GM21367 (cell line): ENCODE measurements at regions not wholly inside any gene's neighbourhood (a gene's known extent, or its start where the extent isn't known, plus 50 kb on each side); places are given as distances from the start of the nearest gene placed in this dataset.
"Not testable (repeated sequence)": the region's sequence is repeated elsewhere in the genome, so short reads cannot be mapped to it uniquely, and the experiment has no call there.

ENCODE experiments used
- ATAC-seq: cut with Tn5 transposase; IDR thresholded peaks from one replicate; pipeline ENCODE4 v1.9.1; 2021; ENCODE audit not compliant: unreplicated experiment

GRCh38 chr17:71496552-71496951, 624.3 kb upstream of the SOX9 start:
- no peak for ATAC-seq

GRCh38 chr17:71500761-71501555, 619.9 kb upstream of the SOX9 start:
- ATAC-seq, result no peak

- ATAC-seq, result no peak
Observed at GRCh38 chr17:71501711-71502110, 619.1 kb upstream of the SOX9 start.

GRCh38 chr17:71502443-71502842, 618.4 kb upstream of the SOX9 start:
- ATAC-seq, result no peak

- no peak for ATAC-seq
Observed at GRCh38 chr17:71503710-71504465, 616.9 kb upstream of the SOX9 start.

GRCh38 chr17:71505200-71505599, 615.6 kb upstream of the SOX9 start:
- no peak for ATAC-seq

GRCh38 chr17:71505981-71506380, 614.8 kb upstream of the SOX9 start:
- no peak for ATAC-seq

GRCh38 chr17:71511266-71511995, 609.4 kb upstream of the SOX9 start:
- ATAC-seq, result no peak

GRCh38 chr17:71513725-71514124, 607.1 kb upstream of the SOX9 start:
- ATAC-seq, result not testable (repeated sequence)

GRCh38 chr17:71516149-71516548, 604.7 kb upstream of the SOX9 start:
- ATAC-seq, result no peak

- no peak for ATAC-seq
Observed at GRCh38 chr17:71519285-71519684, 601.5 kb upstream of the SOX9 start.

GRCh38 chr17:71521724-71522123, 599.1 kb upstream of the SOX9 start:
- no peak for ATAC-seq

- ATAC-seq, result no peak
Observed at GRCh38 chr17:71522383-71522782, 598.4 kb upstream of the SOX9 start.

- ATAC-seq, result no peak
Observed at GRCh38 chr17:71527311-71527710, 593.5 kb upstream of the SOX9 start.

- no peak for ATAC-seq
Observed at GRCh38 chr17:71528210-71528609, 592.6 kb upstream of the SOX9 start.

GRCh38 chr17:71530248-71530647, 590.6 kb upstream of the SOX9 start:
- ATAC-seq, result no peak

GRCh38 chr17:71535321-71535720, 585.5 kb upstream of the SOX9 start:
- ATAC-seq, result no peak

GRCh38 chr17:71546419-71546818, 574.4 kb upstream of the SOX9 start:
- ATAC-seq, result no peak

GRCh38 chr17:71547904-71548303, 572.9 kb upstream of the SOX9 start:
- ATAC-seq, result no peak

GRCh38 chr17:71548540-71549190, 572.2 kb upstream of the SOX9 start:
- no peak for ATAC-seq

- ATAC-seq, result no peak
Observed at GRCh38 chr17:71550675-71551074, 570.1 kb upstream of the SOX9 start.
